ENCODE measurements at regions not wholly inside any gene's neighbourhood (a gene's known extent, or its start where the extent isn't known, plus 50 kb on each side); places are given as distances from the start of the nearest gene placed in this dataset.
"Not testable (repeated sequence)": the region's sequence is repeated elsewhere in the genome, so short reads cannot be mapped to it uniquely, and the experiment has no call there.

DNA sequence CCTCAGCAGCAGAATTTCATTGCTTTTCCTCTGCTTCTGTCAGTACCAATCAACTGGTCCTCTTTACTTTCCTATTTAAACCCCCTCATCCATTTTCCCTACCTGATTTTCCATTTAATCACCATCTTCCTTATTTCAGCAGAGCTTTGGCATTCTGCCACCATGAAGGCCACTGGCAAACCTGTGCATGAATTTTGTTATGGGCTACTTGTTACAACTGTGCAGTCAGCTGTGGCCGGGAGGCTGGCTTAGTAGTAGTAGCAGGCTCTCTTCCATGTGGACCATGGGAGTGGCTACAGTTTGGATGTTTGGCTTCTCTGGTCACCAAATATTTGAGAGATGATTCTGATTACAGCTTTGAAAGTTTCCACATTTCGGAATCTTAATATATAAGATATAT is 976.6 kb upstream of the SEMA6A start:
- intact Hi-C loops (cut with micrococcal nuclease), result no loop called here
- H3K4me1 Mint-ChIP-seq (ENCODE audit: low read depth), result no peaks in the 10 kb centered on the region
- no peaks in the 10 kb centered on the region for H3K36me3 Mint-ChIP-seq (ENCODE audit: low read depth)
- H3K27ac Mint-ChIP-seq, result no peak overlapping the region
- no peak for ATAC-seq
- no peak for DNase-seq
- H3K27me3 Mint-ChIP-seq, result no peaks in the 10 kb centered on the region
- no peak for TF ChIP-seq CTCF (IDR thresholded peaks at IDR 0.05)
- POLR2A ChIA-PET, result no interaction called here
- no peaks in the 10 kb centered on the region for H3K9me3 Mint-ChIP-seq
- H3K4me3 Mint-ChIP-seq, result no peak overlapping the region
- CTCF ChIA-PET, result no interaction called here

GRCh38 chr5:117547192-117547591 is 972.6 kb upstream of the SEMA6A start:
- TF ChIP-seq CTCF (IDR thresholded peaks at IDR 0.05), result no peak
- Mint-ChIP-seq H3K9me3 (peaks cover 2% of the 10 kb centered on the region), H3K27ac (no peak overlapping the region), H3K27me3 (no peaks in the 10 kb centered on the region), H3K4me1 (ENCODE audit: low read depth) (no peaks in the 10 kb centered on the region), H3K36me3 (ENCODE audit: low read depth) (no peaks in the 10 kb centered on the region), H3K4me3 (no peak overlapping the region)
- no peak for DNase-seq
- ChIA-PET CTCF (no interaction called here), POLR2A (interaction anchor here (0.5 kb wide), 1 partner anchor 1246 kb away, joined by 3 read pairs; no protein-coding TSS in a partner anchor)
- intact Hi-C loops (cut with micrococcal nuclease), result no loop called here
- ATAC-seq, result no peak

DNA sequence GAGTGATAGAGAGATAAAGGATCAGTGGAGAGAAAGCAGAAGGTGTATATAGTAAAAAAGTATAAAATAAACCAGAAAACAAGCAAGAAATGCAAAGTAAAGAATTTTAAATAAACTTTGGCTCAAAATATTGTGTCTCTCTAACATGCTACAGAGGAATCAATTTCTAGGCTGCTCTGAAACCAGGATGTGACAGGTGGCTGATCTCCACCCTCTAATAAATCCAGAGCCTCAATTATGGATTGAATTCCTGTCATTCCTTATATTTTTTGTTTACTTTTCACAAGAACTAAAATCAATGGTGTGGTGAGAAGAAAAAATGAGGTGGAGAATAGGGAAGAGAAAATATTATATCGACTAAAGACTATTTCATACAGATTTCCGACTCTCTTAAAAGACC is 965.1 kb upstream of the SEMA6A start:
- no peaks in the 10 kb centered on the region for H3K4me1 Mint-ChIP-seq (ENCODE audit: low read depth)
- intact Hi-C loops (cut with micrococcal nuclease), result no loop called here
- no peaks in the 10 kb centered on the region for H3K36me3 Mint-ChIP-seq (ENCODE audit: low read depth)
- no peak overlapping the region for H3K4me3 Mint-ChIP-seq
- ATAC-seq (no peak), DNase-seq (no peak)
- CTCF ChIA-PET, result no interaction called here
- H3K9me3 Mint-ChIP-seq, result peaks cover 2% of the 10 kb centered on the region
- no peaks in the 10 kb centered on the region for H3K27me3 Mint-ChIP-seq
- no peak overlapping the region for H3K27ac Mint-ChIP-seq
- no peak for TF ChIP-seq CTCF (IDR thresholded peaks at IDR 0.05)
- POLR2A ChIA-PET, result no interaction called here

DNA sequence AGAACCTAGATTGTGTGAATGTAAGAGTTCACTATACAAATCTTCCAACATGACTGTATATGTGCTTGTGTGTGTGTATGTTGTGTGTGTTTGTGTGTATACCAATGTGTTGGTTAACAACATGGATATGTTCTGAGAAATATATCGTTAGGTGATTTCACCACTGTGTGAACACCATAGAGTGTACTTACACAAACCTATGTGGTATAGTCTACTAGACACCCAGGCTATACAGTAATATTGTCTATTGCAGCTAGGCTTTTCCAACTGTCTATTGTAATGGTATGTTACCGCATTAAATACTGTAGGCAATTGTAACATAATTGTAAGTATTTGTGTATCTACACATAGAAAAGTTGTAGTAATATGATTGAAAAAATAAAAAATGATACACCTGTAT is 959.2 kb upstream of the SEMA6A start:
- H3K27ac Mint-ChIP-seq, result no peak overlapping the region
- ATAC-seq (no peak), DNase-seq (no peak)
- no peak overlapping the region for H3K4me3 Mint-ChIP-seq
- H3K9me3 Mint-ChIP-seq, result no peaks in the 10 kb centered on the region
- ChIA-PET POLR2A (no interaction called here), CTCF (no interaction called here)
- no peak for TF ChIP-seq CTCF (IDR thresholded peaks at IDR 0.05)
- intact Hi-C loops (cut with micrococcal nuclease), result no loop called here
- no peaks in the 10 kb centered on the region for H3K27me3 Mint-ChIP-seq
- H3K36me3 Mint-ChIP-seq (ENCODE audit: low read depth), result no peaks in the 10 kb centered on the region
- H3K4me1 Mint-ChIP-seq (ENCODE audit: low read depth), result no peaks in the 10 kb centered on the region

- H3K27me3 Mint-ChIP-seq; H3K27ac Mint-ChIP-seq; DNase-seq; H3K36me3 Mint-ChIP-seq (ENCODE audit: low read depth); CTCF ChIA-PET; ATAC-seq; H3K4me3 Mint-ChIP-seq; H3K9me3 Mint-ChIP-seq; H3K4me1 Mint-ChIP-seq (ENCODE audit: low read depth); intact Hi-C loops (cut with micrococcal nuclease); POLR2A ChIA-PET: not testable (repeated sequence)
These were observed 958.5 kb upstream of the SEMA6A start for GRCh38 chr5:117533051-117533670.
